ENCODE measurements at regions not wholly inside any gene's neighbourhood (a gene's known extent, or its start where the extent isn't known, plus 50 kb on each side); places are given as distances from the start of the nearest gene placed in this dataset.
"Not testable (repeated sequence)": the region's sequence is repeated elsewhere in the genome, so short reads cannot be mapped to it uniquely, and the experiment has no call there.

- no peak for DNase-seq
Measured at GRCh38 chr6:14408446-14408845, 290.9 kb downstream of the CD83 start.

- DNase-seq: no peak
Measured at GRCh38 chr6:14412026-14412425, 294.5 kb downstream of the CD83 start.

GRCh38 chr6:14415452-14415851 is 297.9 kb downstream of the CD83 start:
- DNase-seq: no peak

DNA sequence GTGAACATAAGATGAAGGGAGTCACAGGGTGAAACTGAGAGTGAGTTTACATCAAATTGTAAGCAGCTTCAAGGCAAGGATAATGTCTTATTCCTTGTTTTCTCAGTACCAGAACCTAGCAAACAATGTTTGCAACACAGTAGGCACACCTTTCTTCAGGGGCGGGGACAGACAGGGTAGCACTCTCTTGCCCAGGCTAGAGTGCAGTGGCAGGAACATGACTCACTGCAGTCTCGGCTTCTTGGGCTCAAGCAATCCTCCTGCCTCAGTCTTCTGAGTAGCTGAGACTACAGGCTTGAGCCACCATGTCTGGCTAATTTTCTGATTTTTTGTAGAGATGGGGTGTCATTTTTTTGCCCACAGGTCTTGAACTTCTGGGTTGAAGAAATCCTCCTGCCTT is 299.8 kb downstream of the CD83 start:
- DNase-seq: no peak

GRCh38 chr6:14419224-14419623 is 301.7 kb downstream of the CD83 start:
- not testable (repeated sequence) for DNase-seq

GRCh38 chr6:14422061-14422460 is 304.5 kb downstream of the CD83 start:
- DNase-seq: no peak

DNA sequence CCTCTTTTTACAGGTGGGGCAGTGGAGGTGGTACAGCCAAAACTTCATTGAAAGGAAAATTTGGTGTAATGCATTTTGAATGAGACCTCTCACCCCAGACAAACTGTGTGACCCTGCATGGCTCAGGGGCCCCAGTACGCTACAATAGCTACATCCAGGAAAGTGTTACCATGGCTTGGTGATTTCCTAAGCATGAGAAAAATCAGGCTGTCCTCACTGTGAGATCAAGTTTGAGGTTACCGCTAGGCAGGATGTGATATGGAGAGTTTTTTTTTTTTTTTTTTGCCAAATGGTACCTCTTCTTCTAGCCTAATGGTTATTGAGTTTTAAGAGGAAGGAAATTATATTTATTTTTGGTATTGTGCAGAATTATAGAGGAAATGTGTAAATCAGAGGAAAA is 305.3 kb downstream of the CD83 start:
- DNase-seq: no peak

- DNase-seq: no peak
Measured at GRCh38 chr6:14423330-14423729, 305.8 kb downstream of the CD83 start.

- DNase-seq: no peak
Measured at GRCh38 chr6:14423955-14424354, 306.4 kb downstream of the CD83 start.

DNA sequence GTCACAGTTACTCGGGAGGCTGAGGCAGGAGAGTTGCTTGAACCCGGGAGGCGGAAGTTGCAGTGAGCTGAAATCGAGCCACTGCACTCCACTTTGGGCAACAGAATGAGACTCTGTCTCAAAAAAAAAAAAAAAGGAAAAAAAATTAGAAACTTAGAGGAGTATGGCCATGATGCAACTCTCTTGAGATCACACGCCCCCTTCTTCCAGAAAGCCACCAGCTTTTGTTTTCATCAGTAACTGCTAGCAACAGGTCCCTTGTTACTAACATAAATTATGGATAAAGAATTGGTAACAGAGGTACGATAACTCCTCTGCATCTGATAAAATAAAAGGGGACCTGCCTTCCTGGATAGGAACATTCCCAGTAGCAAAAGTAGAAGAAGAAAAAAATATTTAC is 308.2 kb downstream of the CD83 start:
- DNase-seq: no peak

DNA sequence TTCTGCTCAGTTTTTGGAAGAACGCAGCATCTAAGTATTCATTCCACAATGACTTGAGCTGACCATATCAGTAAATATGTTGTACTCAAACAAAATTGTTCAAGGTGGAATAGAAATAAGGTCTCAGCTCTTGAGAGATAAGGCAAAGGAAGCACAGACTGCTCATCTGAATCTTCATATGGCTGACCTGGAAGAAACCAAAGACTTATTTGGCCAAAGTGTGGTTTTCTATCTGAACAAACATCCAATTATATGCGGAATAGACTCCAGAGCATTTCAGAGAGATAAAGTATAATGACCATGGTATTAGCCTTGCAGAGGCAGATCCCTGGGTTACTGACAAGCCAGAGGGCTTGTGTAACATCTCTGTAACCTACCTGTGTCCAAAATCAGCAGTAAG is 308.7 kb downstream of the CD83 start:
- DNase-seq: no peak

GRCh38 chr6:14428269-14428668 is 310.7 kb downstream of the CD83 start:
- no peak for DNase-seq

- DNase-seq: no peak
Measured at GRCh38 chr6:14429396-14429795, 311.8 kb downstream of the CD83 start.

DNA sequence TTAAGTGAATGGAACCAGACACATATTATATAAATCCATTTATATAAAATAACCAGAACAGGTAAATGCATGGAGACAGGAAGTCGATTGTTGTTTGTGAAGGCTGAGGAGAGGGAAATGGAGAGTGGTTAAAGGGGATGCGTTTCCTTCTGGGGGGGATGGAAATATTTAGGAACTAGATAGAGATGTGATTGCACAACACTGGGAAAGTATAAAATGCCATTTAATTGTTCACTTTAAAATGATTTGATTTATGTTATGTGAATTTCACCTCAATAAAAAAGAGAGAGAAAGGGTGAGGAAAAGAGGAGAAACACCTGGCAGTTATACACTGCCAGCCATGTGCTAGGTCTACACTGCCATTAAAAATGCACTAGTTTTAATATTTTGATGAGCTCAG is 312.6 kb downstream of the CD83 start:
- no peak for DNase-seq

DNA sequence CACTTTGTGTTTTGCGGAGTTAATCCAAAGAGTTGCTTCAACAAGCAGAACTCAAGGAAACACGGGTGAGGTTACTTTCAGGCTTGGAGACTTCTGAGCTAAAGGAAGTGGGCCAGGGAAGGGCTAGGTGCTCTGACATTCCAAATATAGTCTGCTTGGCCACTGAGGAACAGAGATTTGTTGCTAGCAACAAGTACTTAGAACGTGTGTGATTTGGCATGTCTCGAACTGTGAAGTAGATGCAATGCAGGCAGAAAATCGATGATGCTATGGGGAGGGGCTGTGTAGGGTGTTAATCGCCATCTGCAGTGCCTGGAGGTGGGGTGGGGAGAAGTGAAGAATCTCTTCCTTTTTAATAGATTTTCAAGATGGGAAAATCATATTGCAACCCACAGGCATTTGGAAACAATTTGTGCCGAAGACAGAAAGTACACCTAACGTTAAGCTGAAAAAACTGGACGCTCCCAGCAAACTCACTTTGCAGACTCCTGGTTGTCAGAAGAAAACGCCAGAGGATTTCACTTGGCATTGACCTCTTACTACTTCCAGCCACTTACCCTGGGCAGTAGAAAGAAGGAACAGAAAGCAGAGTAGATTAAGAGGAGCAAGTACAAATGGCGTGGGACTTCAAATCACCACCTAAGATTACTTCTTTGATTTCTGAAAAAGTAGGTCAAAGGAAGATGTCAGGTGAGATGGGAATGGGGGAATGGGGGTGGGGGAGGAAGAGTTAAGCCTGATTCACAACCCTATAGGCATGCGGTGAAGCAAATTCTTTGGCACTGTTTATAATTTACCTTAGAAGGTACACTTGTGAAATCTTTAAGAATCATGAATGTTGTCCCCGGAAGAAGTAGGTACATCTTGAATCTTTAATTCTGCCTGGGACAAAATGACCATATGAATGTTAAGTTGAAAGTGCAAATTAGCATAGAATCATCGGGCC is 314.1 kb downstream of the CD83 start:
- DNase-seq: no peak

DNA sequence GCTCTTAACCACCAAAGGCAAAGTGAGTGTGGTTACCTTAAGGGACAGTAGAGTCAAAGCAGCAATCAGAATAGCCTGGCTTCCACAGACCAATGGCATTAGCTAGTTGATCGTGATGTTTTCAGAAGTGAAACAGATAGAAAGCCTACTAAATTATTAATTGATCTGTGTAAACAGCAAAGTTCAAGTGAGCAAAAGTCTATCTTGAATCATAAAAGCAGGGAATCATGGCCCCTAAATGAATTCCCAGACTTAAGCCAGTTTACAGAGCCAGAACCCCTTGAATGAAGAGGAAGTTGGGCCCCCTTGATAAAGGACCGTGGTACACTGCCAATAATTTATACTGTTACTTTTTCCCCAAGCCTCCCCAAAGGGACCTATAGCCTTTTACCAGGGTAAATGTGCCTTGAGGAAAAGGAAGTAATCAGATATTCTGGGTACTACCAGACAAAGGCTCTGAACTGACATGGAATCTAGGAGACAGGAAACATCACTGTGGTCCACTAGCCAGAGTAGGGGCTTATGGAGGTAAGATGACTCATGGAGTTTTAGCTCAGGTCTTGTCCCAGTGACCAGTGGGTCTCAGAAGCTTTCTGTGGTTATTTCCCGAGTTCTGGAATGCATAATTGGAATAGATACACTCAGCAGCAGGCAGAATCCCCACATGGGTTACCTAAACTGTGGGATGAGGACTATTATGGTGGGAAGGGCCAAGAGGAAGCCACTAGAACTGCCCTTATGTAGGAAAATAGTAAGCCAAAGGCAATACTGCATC is 317.5 kb downstream of the CD83 start:
- no peak for DNase-seq

DNA sequence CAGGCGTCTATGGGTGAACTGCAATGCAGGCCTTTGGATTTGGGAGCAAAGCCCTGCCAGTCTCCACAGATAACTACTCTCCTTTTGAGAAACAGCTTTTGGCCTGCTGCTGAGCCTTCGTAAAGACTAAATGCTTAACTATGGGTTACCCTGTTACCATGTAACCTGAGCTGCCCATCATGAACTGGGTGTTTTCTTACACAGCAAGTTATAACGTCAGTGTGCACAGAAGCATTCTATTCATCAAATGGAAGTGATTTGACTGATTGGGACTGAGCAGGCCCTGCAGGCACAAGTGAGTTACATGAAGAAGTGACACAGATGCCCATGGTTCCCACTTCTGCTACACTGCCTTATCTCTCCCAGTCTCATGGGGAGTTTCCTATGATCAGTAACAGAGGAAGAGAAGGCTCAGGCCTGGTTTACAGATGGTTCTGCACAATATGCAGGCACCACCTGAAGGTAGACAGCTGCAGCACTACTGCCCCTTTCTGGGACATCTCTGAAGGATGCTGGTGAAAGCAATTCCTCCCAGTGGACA is 319.1 kb downstream of the CD83 start:
- no peak for DNase-seq

DNA sequence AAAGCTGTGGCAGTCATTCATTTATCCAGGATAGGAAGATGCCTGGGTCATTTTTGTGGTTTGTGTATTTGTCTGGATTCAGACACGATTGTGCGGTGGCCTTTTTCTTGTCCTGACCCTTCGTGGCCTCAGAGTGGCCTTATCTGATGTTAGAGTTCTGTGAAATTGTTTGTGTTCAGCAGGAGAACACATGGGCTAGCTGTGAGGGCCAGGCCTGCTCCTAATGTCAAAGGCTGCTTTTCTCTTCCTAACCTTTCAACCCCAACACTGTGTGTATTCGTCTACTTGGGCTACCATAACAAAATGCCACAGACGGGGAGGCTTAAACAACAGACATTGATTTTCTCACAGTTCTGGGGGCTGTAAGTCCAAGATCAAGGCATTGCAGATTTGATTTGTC is 321.8 kb downstream of the CD83 start:
- DNase-seq: no peak

DNA sequence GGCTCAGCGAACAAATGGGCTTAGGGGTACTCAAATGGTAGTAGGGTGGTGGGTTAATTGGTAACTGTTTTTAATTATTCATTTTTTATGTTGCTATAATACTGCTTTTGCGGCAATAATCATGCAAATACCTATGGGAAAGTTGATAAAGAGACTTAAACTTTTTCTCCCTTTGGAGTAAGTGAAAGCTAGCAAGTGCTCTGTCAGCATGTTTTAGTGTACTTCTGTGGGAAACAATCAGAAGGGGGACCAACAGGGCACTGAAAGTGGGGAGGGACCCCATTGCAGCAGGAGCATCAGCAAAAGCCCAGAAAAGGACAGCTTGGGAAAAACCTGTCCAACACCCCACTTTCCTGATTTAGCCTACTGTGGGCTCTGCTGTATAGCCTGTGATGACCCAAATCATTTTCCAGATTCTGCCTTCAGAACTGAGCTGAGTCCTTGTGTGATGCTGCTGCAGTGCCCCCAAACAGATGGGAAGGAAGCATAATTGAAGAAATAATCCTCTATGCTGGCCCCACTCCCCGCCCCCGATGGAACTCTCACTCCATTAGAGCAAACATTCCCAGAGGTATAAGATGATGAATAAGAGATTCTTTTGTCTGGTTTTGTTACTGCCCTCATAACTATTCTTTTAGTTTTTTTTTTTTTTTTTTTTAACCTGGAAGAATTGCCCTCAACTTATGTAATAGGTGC is 322.8 kb downstream of the CD83 start:
- DNase-seq: no peak

GRCh38 chr6:14440940-14441781 is 323.6 kb downstream of the CD83 start:
- no peak for DNase-seq

- DNase-seq: no peak
Measured at GRCh38 chr6:14442242-14442641, 324.7 kb downstream of the CD83 start.

- no peak for DNase-seq
Measured at GRCh38 chr6:14443629-14444268, 326.2 kb downstream of the CD83 start.

Data from SHP77 (cell line).